HCT116 (cell line): ENCODE measurements at regions not wholly inside any gene's neighbourhood (a gene's known extent, or its start where the extent isn't known, plus 50 kb on each side); places are given as distances from the start of the nearest gene placed in this dataset.

Experiments used
- ATAC-seq: fragments of 200-7000 bp; cut with Tn5 transposase; 2 replicates; pipeline ENCODE4 v1.9.1; 2020; ENCODE audit warnings: mild to moderate bottlenecking, moderate library complexity
- BruUV-seq: library from RNA; stranded (reverse); fragments of 400-500 nt; replicated peaks from 2 replicates; lab custom pipeline; 2021; lab: Mats Ljungman, UMichigan
- CTCF ChIA-PET: fragments of 300-600 bp; sonication (Branson Sonifier 250); formaldehyde crosslinking; loops from one replicate; lab custom pipeline; 2021; ENCODE audit warnings: antibody characterized with exemption; lab: Charles Lee
- POLR2A ChIA-PET: fragments of 300-600, 350-600 bp; sonication (Branson Sonifier 250); formaldehyde crosslinking; loops from one replicate; lab custom pipeline; 2021; ENCODE audit warnings: antibody characterized with exemption; lab: Charles Lee
- RAD21 ChIA-PET, 2 experiments: fragments of 300-600 bp; sonication (Branson Sonifier 250); formaldehyde crosslinking; loops; one replicate each; lab custom pipeline; 2023; ENCODE audit warnings: low total read pairs in 2 of 2; ENCODE audit not compliant: uncharacterized antibody in 2 of 2, unreplicated experiment in 2 of 2, low non-redundant PET in 1 of 2; lab: Charles Lee
- DNase-seq: peaks from one replicate; pipeline ENCODE4 v3.0.0-alpha.2; 2010; ENCODE audit warnings: low read depth, low spot score
- H2AFZ ChIP-seq: fragments of 200-600 bp; shearing (Covaris generic), sonication (generic); 2 replicates; pipeline ENCODE4 v1.6.1; 2017; ENCODE audit warnings: low read depth, mixed run types, mixed read lengths, antibody characterized with exemption, low read length; ENCODE audit not compliant: poor library complexity, severe bottlenecking
- H3K27ac ChIP-seq: 2 replicates; pipeline ENCODE4 v1.5.1; 2012; ENCODE audit warnings: low read depth, low read length
- H3K27me3 ChIP-seq: fragments of 200-600 bp; sonication (generic); 2 replicates; pipeline ENCODE4 v1.6.1; 2016; ENCODE audit warnings: mixed run types, low read length, mixed read lengths; ENCODE audit not compliant: insufficient read depth
- H3K36me3 ChIP-seq, 2 experiments: fragments of 200-500 bp in 1 of 2; fragments of 200-600 bp in 1 of 2; sonication (Bioruptor generic) in 1 of 2; sonication (generic) in 1 of 2; 2 replicates each; pipeline versions ENCODE4 v1.5.1 to v1.6.1; 2014 to 2016; ENCODE audit warnings: low read length in 2 of 2, inconsistent platforms in 1 of 2, mixed read lengths in 1 of 2, mixed run types in 1 of 2; ENCODE audit not compliant: insufficient read depth in 2 of 2, control insufficient read depth in 1 of 2
- H3K4me1 ChIP-seq, 2 experiments: fragments of 200-600 bp in 1 of 2; sonication (generic) in 1 of 2; 2 replicates each; pipeline versions ENCODE4 v1.5.1 to v1.6.1; 2012 to 2017; ENCODE audit warnings: low read length in 2 of 2, inconsistent platforms in 1 of 2, mild to moderate bottlenecking in 1 of 2, mixed read lengths in 1 of 2, mixed run types in 1 of 2, moderate library complexity in 1 of 2; ENCODE audit not compliant: insufficient read depth in 2 of 2, control insufficient read depth in 1 of 2
- H3K4me2 ChIP-seq: fragments of 200-600 bp; sonication (generic); 2 replicates; pipeline ENCODE4 v1.6.1; 2017; ENCODE audit warnings: mixed run types, low read length, mixed read lengths
- H3K4me3 ChIP-seq, 2 experiments: fragments of 200-600 bp in 1 of 2; sonication (generic) in 1 of 2; replicated peaks in 1 of 2; 2 replicates each; pipeline ENCODE4 v1.5.1; 2011 to 2016; ENCODE audit warnings: low read length in 2 of 2, control low read depth in 1 of 2, low read depth in 1 of 2, mild to moderate bottlenecking in 1 of 2, mixed read lengths in 1 of 2, mixed run types in 1 of 2
- H3K79me2 ChIP-seq: fragments of 200-600 bp; sonication (generic); 2 replicates; pipeline ENCODE4 v1.6.1; 2017; ENCODE audit warnings: mild to moderate bottlenecking, mixed run types, low read length, moderate library complexity, mixed read lengths; ENCODE audit not compliant: insufficient read depth
- H3K9ac ChIP-seq: fragments of 200-600 bp; sonication (generic); 2 replicates; pipeline ENCODE4 v1.6.1; 2016; ENCODE audit warnings: low read length, mixed read lengths
- H3K9me2 ChIP-seq: fragments of 200-600 bp; sonication (generic), shearing (Covaris generic); 2 replicates; pipeline ENCODE4 v1.6.1; 2017; ENCODE audit warnings: mixed run types, mild to moderate bottlenecking, moderate library complexity; ENCODE audit not compliant: insufficient read depth
- H3K9me3 ChIP-seq, 2 experiments: fragments of 200-500 bp in 1 of 2; fragments of 200-600 bp in 1 of 2; sonication (Bioruptor generic) in 1 of 2; sonication (generic) in 1 of 2; 2 replicates each; pipeline ENCODE4 v1.6.1; 2014 to 2017; ENCODE audit warnings: low read length in 2 of 2, mixed read lengths in 2 of 2, inconsistent platforms in 1 of 2, low read depth in 1 of 2, mild to moderate bottlenecking in 1 of 2, mixed run types in 1 of 2, moderate library complexity in 1 of 2; ENCODE audit not compliant: control insufficient read depth in 1 of 2, insufficient read depth in 1 of 2
- H4K20me1 ChIP-seq: fragments of 200-600 bp; sonication (generic), shearing (Covaris generic); 2 replicates; pipeline ENCODE4 v1.6.1; 2017; ENCODE audit warnings: mixed run types, mild to moderate bottlenecking, moderate library complexity; ENCODE audit not compliant: insufficient read depth
- EZH2 ChIP-seq: fragments of 200-600 bp; sonication (generic); IDR thresholded peaks from 2 replicates; pipeline ENCODE4 v1.6.1; 2017; ENCODE audit warnings: antibody characterized with exemption, mixed run types
- JUND ChIP-seq: IDR thresholded peaks from 2 replicates; pipeline ENCODE4 v1.6.1; 2012
- POLR2AphosphoS5 ChIP-seq: IDR thresholded peaks from 2 replicates; pipeline ENCODE4 v1.6.1; 2011; ENCODE audit warnings: mild to moderate bottlenecking, low read depth, low read length, moderate library complexity
- SRF ChIP-seq: IDR thresholded peaks from 2 replicates; pipeline ENCODE4 v1.6.1; 2012; ENCODE audit warnings: low read depth
- ZFX ChIP-seq: fragments of 450-650 bp; IDR thresholded peaks from 2 replicates; pipeline ENCODE4 v1.6.1; 2017
- ZNF274 ChIP-seq: fragments of 200-500 bp; sonication (Bioruptor generic); IDR thresholded peaks from 2 replicates; pipeline ENCODE4 v1.6.1; 2014; ENCODE audit warnings: mild to moderate bottlenecking, low read depth, low read length, inconsistent platforms
- intact Hi-C: fragments of 100-400 bp; cut with micrococcal nuclease; formaldehyde crosslinking; loops from 2 replicates; pipeline ENCODE4 v1.10.0; 2022
- TF ChIP-seq, protein P1 (sequence below), 3 experiments: fragments of 200-600 bp in 1 of 3; sonication (generic) in 1 of 3; IDR thresholded peaks in 2 of 3; conservative IDR thresholded peaks in 1 of 3; 2 replicates each; pipeline ENCODE4 v1.5.1; 2012 to 2017; ENCODE audit warnings: low read depth in 2 of 3, low read length in 2 of 3, antibody characterized with exemption in 1 of 3, borderline replicate concordance in 1 of 3, control low read depth in 1 of 3, mild to moderate bottlenecking in 1 of 3, mixed read lengths in 1 of 3, mixed run types in 1 of 3, moderate library complexity in 1 of 3; ENCODE audit not compliant: insufficient read depth in 1 of 3
- TF ChIP-seq, protein P2 (sequence below): IDR thresholded peaks from 2 replicates; pipeline ENCODE4 v1.6.1; 2011; ENCODE audit warnings: mild to moderate bottlenecking, low read length, moderate library complexity; ENCODE audit not compliant: insufficient replicate concordance; ENCODE audit errors: extremely low read depth

GRCh38 chr4:126414741-126415140, 1100.0 kb downstream of the FAT4 start:
- no peaks in the 10 kb centered on the region for H3K36me3 ChIP-seq
- no peaks in the 10 kb centered on the region for H4K20me1 ChIP-seq
- no peak for ATAC-seq
- no peak overlapping the region for H3K27ac ChIP-seq
- ChIA-PET CTCF (interaction anchor here (1.0 kb wide), 1 partner anchor 191 kb away, joined by 3 read pairs; no protein-coding TSS in a partner anchor), RAD21 (no interaction called here), POLR2A (no interaction called here)
- intact Hi-C loops: no loop called here
- no peaks in the 10 kb centered on the region for H3K27me3 ChIP-seq
- H3K9me2 ChIP-seq: no peaks in the 10 kb centered on the region
- TF ChIP-seq, protein P1, sequence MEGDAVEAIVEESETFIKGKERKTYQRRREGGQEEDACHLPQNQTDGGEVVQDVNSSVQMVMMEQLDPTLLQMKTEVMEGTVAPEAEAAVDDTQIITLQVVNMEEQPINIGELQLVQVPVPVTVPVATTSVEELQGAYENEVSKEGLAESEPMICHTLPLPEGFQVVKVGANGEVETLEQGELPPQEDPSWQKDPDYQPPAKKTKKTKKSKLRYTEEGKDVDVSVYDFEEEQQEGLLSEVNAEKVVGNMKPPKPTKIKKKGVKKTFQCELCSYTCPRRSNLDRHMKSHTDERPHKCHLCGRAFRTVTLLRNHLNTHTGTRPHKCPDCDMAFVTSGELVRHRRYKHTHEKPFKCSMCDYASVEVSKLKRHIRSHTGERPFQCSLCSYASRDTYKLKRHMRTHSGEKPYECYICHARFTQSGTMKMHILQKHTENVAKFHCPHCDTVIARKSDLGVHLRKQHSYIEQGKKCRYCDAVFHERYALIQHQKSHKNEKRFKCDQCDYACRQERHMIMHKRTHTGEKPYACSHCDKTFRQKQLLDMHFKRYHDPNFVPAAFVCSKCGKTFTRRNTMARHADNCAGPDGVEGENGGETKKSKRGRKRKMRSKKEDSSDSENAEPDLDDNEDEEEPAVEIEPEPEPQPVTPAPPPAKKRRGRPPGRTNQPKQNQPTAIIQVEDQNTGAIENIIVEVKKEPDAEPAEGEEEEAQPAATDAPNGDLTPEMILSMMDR (IDR thresholded peaks at IDR 0.05 in 2 of 3, conservative IDR thresholded peaks at IDR 0.05 in 1 of 3; ENCODE audit: borderline replicate concordance in 1 of 3, insufficient read depth in 1 of 3, low read depth in 2 of 3, low read length in 2 of 3): no peak
- TF ChIP-seq ZNF274: no peak
- TF ChIP-seq EZH2: no peak
- TF ChIP-seq JUND: no peak
- no peak for TF ChIP-seq ZFX
- TF ChIP-seq SRF: no peak
- TF ChIP-seq, protein P2, sequence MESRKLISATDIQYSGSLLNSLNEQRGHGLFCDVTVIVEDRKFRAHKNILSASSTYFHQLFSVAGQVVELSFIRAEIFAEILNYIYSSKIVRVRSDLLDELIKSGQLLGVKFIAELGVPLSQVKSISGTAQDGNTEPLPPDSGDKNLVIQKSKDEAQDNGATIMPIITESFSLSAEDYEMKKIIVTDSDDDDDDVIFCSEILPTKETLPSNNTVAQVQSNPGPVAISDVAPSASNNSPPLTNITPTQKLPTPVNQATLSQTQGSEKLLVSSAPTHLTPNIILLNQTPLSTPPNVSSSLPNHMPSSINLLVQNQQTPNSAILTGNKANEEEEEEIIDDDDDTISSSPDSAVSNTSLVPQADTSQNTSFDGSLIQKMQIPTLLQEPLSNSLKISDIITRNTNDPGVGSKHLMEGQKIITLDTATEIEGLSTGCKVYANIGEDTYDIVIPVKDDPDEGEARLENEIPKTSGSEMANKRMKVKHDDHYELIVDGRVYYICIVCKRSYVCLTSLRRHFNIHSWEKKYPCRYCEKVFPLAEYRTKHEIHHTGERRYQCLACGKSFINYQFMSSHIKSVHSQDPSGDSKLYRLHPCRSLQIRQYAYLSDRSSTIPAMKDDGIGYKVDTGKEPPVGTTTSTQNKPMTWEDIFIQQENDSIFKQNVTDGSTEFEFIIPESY: no peak
- TF ChIP-seq POLR2AphosphoS5: no peak
- no peak overlapping the region for H3K9ac ChIP-seq
- no peak overlapping the region for H2AFZ ChIP-seq
- peaks cover 0 to 3% of the 10 kb centered on the region in 2 experiments; a peak in 1 of 4 replicates for H3K9me3 ChIP-seq
- H3K4me2 ChIP-seq: no peak overlapping the region
- no peak overlapping the region for H3K4me3 ChIP-seq
- no peak for DNase-seq
- no TSS peak for BruUV-seq
- H3K4me1 ChIP-seq: no peaks in the 10 kb centered on the region
- no peaks in the 10 kb centered on the region for H3K79me2 ChIP-seq
